Spinal cord (tissue), 9 donors: ENCODE measurements at regions not wholly inside any gene's neighbourhood (a gene's known extent, or its start where the extent isn't known, plus 50 kb on each side); places are given as distances from the start of the nearest gene placed in this dataset.

Experiments
- DNase-seq, 6 donors: peaks; one replicate each; pipeline versions ENCODE4 v3.0.0 to v3.0.0-alpha.2; 2013 to 2015; ENCODE audit warnings: low spot score in 6 of 6, low read depth in 4 of 6
- H3K27ac ChIP-seq: one replicate; pipeline ENCODE4 v1.5.1; 2013; ENCODE audit warnings: low read depth, low read length, control low read depth
- H3K27me3 ChIP-seq: one replicate; pipeline ENCODE4 v1.6.1; 2013; ENCODE audit warnings: low read length; ENCODE audit not compliant: control insufficient read depth, insufficient read depth
- H3K36me3 ChIP-seq: one replicate; pipeline ENCODE4 v1.6.1; 2013; ENCODE audit warnings: low read length; ENCODE audit not compliant: control insufficient read depth, insufficient read depth
- H3K4me1 ChIP-seq: one replicate; pipeline ENCODE4 v1.6.1; 2013; ENCODE audit warnings: low read length; ENCODE audit not compliant: control insufficient read depth, insufficient read depth
- H3K4me3 ChIP-seq: one replicate; pipeline ENCODE4 v1.5.1; 2013; ENCODE audit warnings: low read depth, low read length, control low read depth
- H3K9me3 ChIP-seq: one replicate; pipeline ENCODE4 v1.6.1; 2013; ENCODE audit warnings: low read length; ENCODE audit not compliant: control insufficient read depth, insufficient read depth
- WGBS: methylation state at CpG from one replicate; pipeline ENCODE4 v1.1.5; 2013; ENCODE audit warnings: missing lambda C conversion rate; ENCODE audit not compliant: insufficient coverage; 5-methylcytosine and 5-hydroxymethylcytosine counted together
- donor health status: healthy.

- Histone ChIP-seq H3K4me1 (peaks cover 9% of the 10 kb centered on the region), H3K27me3 (no peaks in the 10 kb centered on the region), H3K4me3 (no peak overlapping the region), H3K27ac (peak overlapping the region; percentile 53), H3K9me3 (no peaks in the 10 kb centered on the region), H3K36me3 (no peaks in the 10 kb centered on the region)
- DNase-seq, result peak in 2 of 6 donors; percentile 28 to 39
- 33% methylated on average over 3 of the region's 6 CpGs for WGBS
These were observed 365.2 kb downstream of the ZNF521 start for GRCh38 chr18:24986666-24987302.

DNA sequence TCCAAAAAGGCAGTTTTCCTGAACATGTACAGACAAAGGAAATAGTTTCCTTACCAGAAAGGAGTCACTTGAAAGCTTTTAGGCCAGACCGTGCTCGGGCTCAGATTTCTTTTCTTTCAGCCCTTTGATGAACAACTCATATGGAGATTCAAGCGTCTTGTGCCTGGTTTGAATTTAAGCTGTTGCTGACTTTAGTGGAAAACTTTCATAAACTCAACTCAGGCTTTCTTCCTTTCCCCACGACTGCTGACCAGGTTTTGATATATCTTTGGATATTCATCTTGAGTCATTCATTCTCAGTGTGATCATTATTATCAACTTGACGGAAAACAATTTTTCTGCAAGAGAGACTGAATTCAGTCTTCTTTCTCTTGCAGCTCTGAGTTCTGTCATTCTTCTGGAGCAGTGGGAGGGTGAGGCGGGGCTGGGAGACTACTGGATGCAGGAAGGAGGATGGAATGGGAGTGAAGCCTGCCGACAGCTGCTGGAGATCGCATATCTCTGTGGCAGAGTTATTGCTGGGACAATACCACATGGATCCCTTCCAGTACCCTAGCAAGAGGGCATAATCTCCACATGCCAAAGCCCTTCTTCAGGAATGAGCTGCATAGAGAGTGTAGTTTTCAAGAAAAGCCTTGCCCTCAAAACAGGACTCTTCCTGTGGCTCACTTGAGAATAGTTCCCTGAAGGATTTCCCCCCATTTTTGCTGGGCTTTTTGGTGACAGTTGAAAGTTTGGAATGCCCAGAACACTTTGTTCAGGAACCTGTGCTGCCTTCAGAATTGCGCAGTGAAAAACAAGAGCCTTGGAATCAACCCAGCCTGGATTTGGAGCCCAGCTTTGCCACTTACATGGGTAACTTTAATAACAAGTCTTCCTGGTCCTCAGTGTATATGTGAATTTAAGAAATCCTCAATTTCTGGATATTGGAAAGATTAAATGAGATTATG is 364.4 kb downstream of the ZNF521 start:
- H3K4me3 ChIP-seq, result no peak overlapping the region
- DNase-seq, result peak in 1 of 6 donors; percentile 36
- H3K36me3 ChIP-seq, result no peaks in the 10 kb centered on the region
- H3K4me1 ChIP-seq, result peaks cover 9% of the 10 kb centered on the region
- H3K9me3 ChIP-seq, result no peaks in the 10 kb centered on the region
- peak overlapping the region; percentile 53 for H3K27ac ChIP-seq
- H3K27me3 ChIP-seq, result no peaks in the 10 kb centered on the region
- 22% methylated on average over 4 of the region's 9 CpGs for WGBS

DNA sequence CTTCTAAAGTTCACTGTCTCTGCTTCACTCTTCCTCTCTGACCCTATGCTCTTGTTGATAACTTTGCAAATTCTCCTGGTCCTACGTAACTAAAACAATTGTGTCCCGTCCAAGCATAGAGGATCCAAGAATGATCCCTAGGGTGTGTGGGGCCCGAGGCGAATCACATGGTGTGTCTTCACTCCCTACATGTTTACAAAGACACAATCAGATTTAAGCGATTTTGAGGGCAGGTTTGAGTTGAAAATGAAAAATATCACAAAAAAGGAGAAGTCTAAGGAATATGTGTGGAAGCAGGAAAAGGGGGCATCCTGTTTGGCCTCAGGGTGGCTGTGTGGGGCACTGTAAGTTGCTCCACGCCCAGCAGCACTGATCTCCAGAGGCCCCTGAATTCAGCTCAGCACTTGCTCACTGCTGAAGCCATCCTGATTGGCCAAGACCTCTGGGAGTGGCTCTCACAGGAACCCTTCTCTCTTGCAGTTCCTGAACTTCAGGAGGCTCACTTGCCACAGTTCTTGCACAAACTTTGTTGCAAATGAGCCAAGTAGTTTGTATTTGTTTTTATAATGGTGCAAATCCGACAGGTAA is 363.6 kb downstream of the ZNF521 start:
- Histone ChIP-seq H3K9me3 (no peaks in the 10 kb centered on the region), H3K4me3 (no peak overlapping the region), H3K36me3 (no peaks in the 10 kb centered on the region), H3K4me1 (peaks cover 8% of the 10 kb centered on the region), H3K27ac (no peak overlapping the region), H3K27me3 (no peaks in the 10 kb centered on the region)
- no peak for DNase-seq
- 81% methylated on average over 2 of the region's 7 CpGs for WGBS

DNA sequence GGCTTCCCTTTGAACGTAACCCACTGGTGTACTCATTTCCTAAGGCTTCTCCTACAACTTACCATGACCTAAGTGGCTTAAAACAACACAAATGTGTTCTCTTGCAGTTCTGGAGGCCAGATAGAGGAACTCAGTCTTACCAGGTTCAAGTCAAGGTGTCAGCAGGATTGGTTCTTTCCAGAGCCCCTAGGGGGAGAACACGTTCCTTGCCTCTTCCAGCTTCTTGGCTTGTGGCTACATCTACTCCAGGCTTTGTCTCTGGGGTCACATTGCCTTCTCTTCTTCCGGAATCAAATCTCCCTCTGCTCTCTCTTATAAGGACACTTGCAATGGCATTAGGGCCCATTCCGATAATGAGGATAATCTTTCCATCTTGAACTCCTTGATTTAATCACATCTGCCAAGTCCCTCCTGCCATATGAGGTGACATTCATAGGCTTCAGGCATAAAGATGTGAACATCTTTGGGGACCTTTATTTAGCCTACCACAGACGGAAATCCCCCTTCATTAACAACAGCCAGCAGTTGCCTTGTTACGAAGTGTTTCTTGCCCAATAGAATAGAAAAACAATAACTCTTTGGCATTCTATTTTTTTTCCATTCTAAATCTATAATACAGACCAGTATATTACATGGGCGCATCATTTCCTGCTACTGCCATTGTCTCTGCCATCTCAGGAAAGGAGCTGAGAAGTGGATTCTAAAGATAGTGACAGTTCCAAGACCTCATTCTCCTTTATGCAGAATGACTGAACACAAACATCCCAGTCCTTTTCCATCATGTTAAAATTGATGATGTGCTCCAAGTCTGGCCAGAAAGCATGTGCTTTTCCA is 362.0 kb downstream of the ZNF521 start:
- H3K4me1 ChIP-seq, result peaks cover 7% of the 10 kb centered on the region
- no peak for DNase-seq
- no peaks in the 10 kb centered on the region for H3K27me3 ChIP-seq
- no peak overlapping the region for H3K27ac ChIP-seq
- H3K9me3 ChIP-seq, result no peaks in the 10 kb centered on the region
- no peak overlapping the region for H3K4me3 ChIP-seq
- no peaks in the 10 kb centered on the region for H3K36me3 ChIP-seq
- 72% methylated on average over 5 of the region's 7 CpGs for WGBS

GRCh38 chr18:24990671-24991134 is 361.3 kb downstream of the ZNF521 start:
- Histone ChIP-seq H3K4me3 (no peak overlapping the region), H3K27ac (no peak overlapping the region), H3K4me1 (peaks cover 7% of the 10 kb centered on the region), H3K9me3 (no peaks in the 10 kb centered on the region), H3K27me3 (no peaks in the 10 kb centered on the region), H3K36me3 (no peaks in the 10 kb centered on the region)
- WGBS, result 67% methylated on average over 1 of the region's 5 CpGs
- DNase-seq, result no peak

DNA sequence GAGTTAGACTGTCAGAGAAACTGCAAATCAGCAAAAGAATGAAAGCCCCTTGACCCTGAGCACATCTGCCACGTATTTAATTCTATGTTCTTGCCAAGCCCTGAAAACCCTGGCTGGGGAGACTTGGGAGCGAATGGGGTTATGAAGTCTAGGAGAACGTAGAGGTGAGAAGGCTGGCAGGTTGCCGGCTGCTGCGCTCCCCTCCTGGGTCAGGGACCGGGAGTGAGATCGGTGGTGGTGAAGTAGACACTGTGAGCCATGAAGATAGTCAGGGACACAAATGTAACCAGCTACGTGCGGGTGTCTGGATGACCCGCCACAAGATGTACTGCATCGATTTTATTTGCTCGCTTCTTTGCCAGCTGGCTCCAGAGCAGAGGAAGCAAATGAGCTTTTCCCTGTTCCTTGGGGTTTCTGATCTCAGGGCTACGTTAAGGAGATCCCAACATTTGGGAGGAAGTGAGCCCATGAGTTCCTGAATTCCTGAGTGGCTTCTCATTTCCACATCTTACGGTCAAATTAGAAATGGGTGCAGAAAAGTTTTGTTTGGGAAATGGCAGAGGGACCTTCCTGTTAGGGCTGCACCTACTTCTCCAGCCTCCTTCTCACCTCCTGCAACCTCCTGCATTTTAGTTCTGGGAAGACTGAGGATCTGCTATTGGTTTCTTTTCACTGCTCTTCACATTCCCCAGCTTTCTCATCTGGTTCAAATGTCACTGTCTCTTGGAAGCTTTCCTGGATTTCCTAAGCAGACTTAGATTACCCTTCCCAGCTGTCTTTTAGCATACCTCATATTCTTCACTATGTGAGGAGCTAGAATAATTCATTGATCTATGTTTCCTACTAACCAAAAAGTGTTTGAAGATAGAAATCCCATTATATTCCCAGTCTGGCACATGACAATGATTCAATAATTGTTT is 360.6 kb downstream of the ZNF521 start:
- 86% methylated on average over 14 of the region's 14 CpGs for WGBS
- no peaks in the 10 kb centered on the region for H3K27me3 ChIP-seq
- peaks cover 7% of the 10 kb centered on the region for H3K4me1 ChIP-seq
- no peaks in the 10 kb centered on the region for H3K9me3 ChIP-seq
- DNase-seq, result no peak
- H3K27ac ChIP-seq, result no peak overlapping the region
- no peak overlapping the region for H3K4me3 ChIP-seq
- H3K36me3 ChIP-seq, result no peaks in the 10 kb centered on the region

DNA sequence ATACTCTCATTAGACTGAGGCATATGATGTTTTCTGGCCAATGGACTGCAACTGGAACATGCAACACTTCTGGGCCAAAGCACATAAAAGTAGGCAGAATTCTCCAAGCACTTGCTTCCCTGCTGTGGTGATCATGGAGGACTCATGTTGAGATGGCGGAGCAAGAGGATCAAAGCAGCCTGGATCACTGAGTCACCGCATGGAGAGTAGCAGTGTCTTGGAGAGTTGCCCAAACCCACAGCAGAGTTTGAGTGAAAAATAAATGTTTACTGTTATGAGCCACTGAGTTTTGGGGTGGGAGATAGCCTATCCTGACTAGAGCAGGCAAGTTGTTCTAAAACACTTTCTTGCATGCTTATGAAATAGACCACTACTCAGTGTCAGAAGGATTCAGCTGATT is 359.5 kb downstream of the ZNF521 start:
- WGBS, result 96% methylated on average over 2 of the region's 2 CpGs
- DNase-seq, result no peak

DNA sequence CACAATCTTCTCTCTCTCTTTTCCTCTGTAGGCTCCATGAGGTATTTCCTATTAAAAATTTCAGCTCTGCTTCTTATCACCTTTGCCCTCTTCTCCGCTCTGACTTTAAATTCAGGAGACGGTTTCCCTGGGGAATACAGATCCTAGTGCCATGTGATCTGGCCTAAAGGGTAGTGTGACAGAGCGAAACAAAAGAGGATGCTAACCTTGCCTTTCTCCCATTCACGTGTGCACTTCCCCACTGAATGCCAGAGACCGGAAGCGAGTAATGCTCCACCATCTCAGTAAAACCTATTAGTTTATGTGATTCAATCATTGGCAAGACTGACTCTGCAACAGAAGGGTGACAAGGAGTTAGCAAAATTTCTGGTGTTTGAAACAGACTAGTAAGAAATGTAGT is 358.3 kb downstream of the ZNF521 start:
- no peaks in the 10 kb centered on the region for H3K27me3 ChIP-seq
- no CpG with 5 or more reads among the region's 6 CpGs for WGBS
- peak in 1 of 6 donors; percentile 34 for DNase-seq
- no peak overlapping the region for H3K4me3 ChIP-seq
- no peak overlapping the region for H3K27ac ChIP-seq
- H3K9me3 ChIP-seq, result no peaks in the 10 kb centered on the region
- H3K4me1 ChIP-seq, result no peaks in the 10 kb centered on the region
- no peaks in the 10 kb centered on the region for H3K36me3 ChIP-seq

More for the DNA sequence above, 359.5 kb downstream of the ZNF521 start:
- Histone ChIP-seq H3K27me3 (no peaks in the 10 kb centered on the region), H3K27ac (no peak overlapping the region), H3K36me3 (no peaks in the 10 kb centered on the region), H3K4me1 (peaks cover 6% of the 10 kb centered on the region), H3K4me3 (no peak overlapping the region), H3K9me3 (no peaks in the 10 kb centered on the region)
